Liver (tissue), 3 donors: ENCODE measurements at regions not wholly inside any gene's neighbourhood (a gene's known extent, or its start where the extent isn't known, plus 50 kb on each side); places are given as distances from the start of the nearest gene placed in this dataset.

Experiments
- ATF3 ChIP-seq: IDR thresholded peaks from 2 replicates; pipeline ENCODE4 v1.6.1; 2016; ENCODE audit warnings: antibody characterized with exemption
- GABPA ChIP-seq, 2 donors: IDR thresholded peaks in 1 of 2; conservative IDR thresholded peaks in 1 of 2; 2 replicates each; pipeline ENCODE4 v1.6.1; 2016; ENCODE audit warnings: antibody characterized with exemption in 2 of 2, mild to moderate bottlenecking in 1 of 2, moderate library complexity in 1 of 2
- RAD21 ChIP-seq, 2 donors: IDR thresholded peaks; 2 replicates each; pipeline ENCODE4 v1.6.1; 2016; ENCODE audit warnings: antibody characterized with exemption in 2 of 2, mild to moderate bottlenecking in 2 of 2
- SP1 ChIP-seq: IDR thresholded peaks from 2 replicates; pipeline ENCODE4 v1.6.1; 2018; ENCODE audit warnings: antibody characterized with exemption, mild to moderate bottlenecking
- ZBTB33 ChIP-seq: IDR thresholded peaks from 2 replicates; pipeline ENCODE4 v1.6.1; 2016; ENCODE audit warnings: antibody characterized with exemption
- TF ChIP-seq, protein P1 (sequence below): fragments of 150-350 bp; IDR thresholded peaks from 2 replicates; pipeline ENCODE4 v1.5.1; 2017; ENCODE audit warnings: improper control_type of control experiment, low read depth, low read length; ENCODE audit not compliant: missing input control
- donor health status: healthy.
- donor health status: healthy.

- TF ChIP-seq, protein P1, sequence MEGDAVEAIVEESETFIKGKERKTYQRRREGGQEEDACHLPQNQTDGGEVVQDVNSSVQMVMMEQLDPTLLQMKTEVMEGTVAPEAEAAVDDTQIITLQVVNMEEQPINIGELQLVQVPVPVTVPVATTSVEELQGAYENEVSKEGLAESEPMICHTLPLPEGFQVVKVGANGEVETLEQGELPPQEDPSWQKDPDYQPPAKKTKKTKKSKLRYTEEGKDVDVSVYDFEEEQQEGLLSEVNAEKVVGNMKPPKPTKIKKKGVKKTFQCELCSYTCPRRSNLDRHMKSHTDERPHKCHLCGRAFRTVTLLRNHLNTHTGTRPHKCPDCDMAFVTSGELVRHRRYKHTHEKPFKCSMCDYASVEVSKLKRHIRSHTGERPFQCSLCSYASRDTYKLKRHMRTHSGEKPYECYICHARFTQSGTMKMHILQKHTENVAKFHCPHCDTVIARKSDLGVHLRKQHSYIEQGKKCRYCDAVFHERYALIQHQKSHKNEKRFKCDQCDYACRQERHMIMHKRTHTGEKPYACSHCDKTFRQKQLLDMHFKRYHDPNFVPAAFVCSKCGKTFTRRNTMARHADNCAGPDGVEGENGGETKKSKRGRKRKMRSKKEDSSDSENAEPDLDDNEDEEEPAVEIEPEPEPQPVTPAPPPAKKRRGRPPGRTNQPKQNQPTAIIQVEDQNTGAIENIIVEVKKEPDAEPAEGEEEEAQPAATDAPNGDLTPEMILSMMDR, result no peak
- TF ChIP-seq RAD21 (IDR thresholded peaks at IDR 0.05) (no peak), GABPA (IDR thresholded peaks at IDR 0.05 in 1 of 2, conservative IDR thresholded peaks at IDR 0.05 in 1 of 2) (no peak), ZBTB33 (no peak), SP1 (no peak), ATF3 (no peak)
Observed at GRCh38 chr14:53470351-53471043, 317.4 kb upstream of the DDHD1 start.
